Stimulated activated CD4-positive, alpha-beta T cell treated with anti-CD3 and anti-CD28 coated beads, Interleukin-15, amount 100 ng/mL, for 48 hours (primary cell): ENCODE measurements at regions not wholly inside any gene's neighbourhood (a gene's known extent, or its start where the extent isn't known, plus 50 kb on each side); places are given as distances from the start of the nearest gene placed in this dataset.

ENCODE experiments used
- DNase-seq, 2 donors: peaks; one replicate each; pipeline ENCODE4 v3.0.0-alpha.2; 2020; ENCODE audit warnings: low read depth in 2 of 2

- no peak for DNase-seq
These were observed 106.5 kb upstream of the SLC4A7 start for GRCh38 chr3:27590437-27591298.

GRCh38 chr3:27589795-27590194 lies 105.6 kb upstream of the SLC4A7 start:
- DNase-seq, result no peak

- DNase-seq, result no peak
These were observed 101.2 kb upstream of the SLC4A7 start for GRCh38 chr3:27585429-27585828.

GRCh38 chr3:27584874-27585273 lies 100.7 kb upstream of the SLC4A7 start:
- DNase-seq, result no peak

- no peak for DNase-seq
These were observed 97.7 kb upstream of the SLC4A7 start for GRCh38 chr3:27581852-27582251.

- no peak for DNase-seq
These were observed 93.8 kb upstream of the SLC4A7 start for GRCh38 chr3:27578032-27578431.

- no peak for DNase-seq
These were observed 93.3 kb upstream of the SLC4A7 start for GRCh38 chr3:27577504-27577903.

- no peak for DNase-seq
These were observed 92.0 kb upstream of the SLC4A7 start for GRCh38 chr3:27576171-27576570.

- DNase-seq, result no peak
These were observed 91.3 kb upstream of the SLC4A7 start for GRCh38 chr3:27575499-27575898.

GRCh38 chr3:27574438-27574795 lies 90.2 kb upstream of the SLC4A7 start:
- DNase-seq, result no peak

GRCh38 chr3:27573780-27574437 lies 89.7 kb upstream of the SLC4A7 start:
- DNase-seq, result no peak

GRCh38 chr3:27573138-27573537 lies 89.0 kb upstream of the SLC4A7 start:
- no peak for DNase-seq

- no peak for DNase-seq
These were observed 87.2 kb upstream of the SLC4A7 start for GRCh38 chr3:27571345-27571744.

- DNase-seq, result no peak
These were observed 86.4 kb upstream of the SLC4A7 start for GRCh38 chr3:27570421-27571106.

GRCh38 chr3:27568393-27568792 lies 84.2 kb upstream of the SLC4A7 start:
- DNase-seq, result no peak

- DNase-seq, result no peak
These were observed 83.1 kb upstream of the SLC4A7 start for GRCh38 chr3:27567251-27567650.

GRCh38 chr3:27565201-27565852 lies 81.1 kb upstream of the SLC4A7 start:
- no peak for DNase-seq

GRCh38 chr3:27561576-27561975 lies 77.4 kb upstream of the SLC4A7 start:
- DNase-seq, result no peak

- no peak for DNase-seq
These were observed 76.4 kb upstream of the SLC4A7 start for GRCh38 chr3:27560484-27561056.

- DNase-seq, result no peak
These were observed 75.7 kb upstream of the SLC4A7 start for GRCh38 chr3:27559835-27560234.

GRCh38 chr3:27559381-27559780 lies 75.2 kb upstream of the SLC4A7 start:
- no peak for DNase-seq

- no peak for DNase-seq
These were observed 73.2 kb upstream of the SLC4A7 start for GRCh38 chr3:27557411-27557810.
